H1 (cell line): ENCODE measurements at regions not wholly inside any gene's neighbourhood (a gene's known extent, or its start where the extent isn't known, plus 50 kb on each side); places are given as distances from the start of the nearest gene placed in this dataset.
A peak's percentile ranks its signal among the peaks of the same experiment; 100 is the strongest.

Experiments
- CTCF ChIA-PET: fragments of 300-600 bp; sonication (Branson Sonifier 250); formaldehyde crosslinking; loops from one replicate; lab custom pipeline; 2021; ENCODE audit not compliant: partially characterized antibody; lab: Charles Lee
- POLR2A ChIA-PET: fragments of 300-600 bp; sonication (Branson Sonifier 250); formaldehyde crosslinking; loops from one replicate; lab custom pipeline; 2021; ENCODE audit warnings: inconsistent platforms; ENCODE audit not compliant: partially characterized antibody; lab: Charles Lee
- DNase-seq, 2 experiments: peaks; one replicate each; pipeline versions ENCODE4 v3.0.0 to v3.0.0-alpha.2; 2010 to 2022; ENCODE audit warnings: low spot score in 2 of 2, low read depth in 1 of 2, mixed read lengths in 1 of 2
- FAIRE-seq: peaks from 2 replicates; lab custom pipeline; 2011; peaks lifted over from hg19 to GRCh38; lab: Jason Lieb, UNC
- H2AFZ ChIP-seq: 2 replicates; pipeline ENCODE4 v1.8.1; 2012; ENCODE audit warnings: low read length, inconsistent platforms
- H2AK5ac ChIP-seq: 2 replicates; pipeline ENCODE4 v1.6.1; 2013; ENCODE audit warnings: low read depth, low read length
- H2BK120ac ChIP-seq: replicated peaks from 2 replicates; pipeline ENCODE3; 2013; ENCODE audit warnings: low read depth, low read length, inconsistent platforms
- H2BK12ac ChIP-seq: 2 replicates; pipeline ENCODE4 v1.6.1; 2013; ENCODE audit warnings: low read depth, low read length
- H2BK15ac ChIP-seq: 2 replicates; pipeline ENCODE4 v1.6.1; 2013; ENCODE audit warnings: low read length
- H2BK20ac ChIP-seq: 2 replicates; pipeline ENCODE4 v1.6.1; 2013; ENCODE audit warnings: low read length
- H2BK5ac ChIP-seq: 2 replicates; pipeline ENCODE4 v1.6.1; 2013; ENCODE audit warnings: low read depth, low read length
- H3K14ac ChIP-seq: 2 replicates; pipeline ENCODE4 v1.6.1; 2013; ENCODE audit warnings: inconsistent platforms; ENCODE audit not compliant: insufficient read length
- H3K18ac ChIP-seq: 2 replicates; pipeline ENCODE4 v1.6.1; 2013; ENCODE audit warnings: low read length; ENCODE audit errors: extremely low read depth
- H3K23ac ChIP-seq: 2 replicates; pipeline ENCODE4 v1.6.1; 2013; ENCODE audit warnings: inconsistent platforms; ENCODE audit not compliant: insufficient read length
- H3K23me2 ChIP-seq: 2 replicates; pipeline ENCODE4 v1.6.1; 2013; ENCODE audit warnings: low read depth, low read length
- H3K27ac ChIP-seq: 2 replicates; pipeline ENCODE4 v1.6.1; 2011; ENCODE audit warnings: low read depth, low read length, inconsistent platforms
- H3K27me3 ChIP-seq, 4 experiments: replicated peaks in 1 of 4; 1 replicate in 1 of 4; 2 replicates in 3 of 4; pipeline versions ENCODE4 v1.6.1 to v1.8.1; 2011 to 2013; ENCODE audit warnings: low read length in 3 of 4, mild to moderate bottlenecking in 3 of 4, inconsistent platforms in 2 of 4, mixed read lengths in 2 of 4, moderate library complexity in 1 of 4; ENCODE audit not compliant: control insufficient read depth in 3 of 4, insufficient read depth in 3 of 4; ENCODE audit errors: extremely low read depth in 1 of 4
- H3K36me3 ChIP-seq, 4 experiments: 2 replicates each; pipeline versions ENCODE4 v1.6.1 to v1.8.1; 2011 to 2013; ENCODE audit warnings: mild to moderate bottlenecking in 4 of 4, low read length in 3 of 4, moderate library complexity in 2 of 4, control low read depth in 1 of 4, inconsistent platforms in 1 of 4; ENCODE audit not compliant: insufficient read depth in 4 of 4, control insufficient read depth in 2 of 4
- H3K4ac ChIP-seq: replicated peaks from 2 replicates; pipeline ENCODE3; 2013; ENCODE audit warnings: low read length, low read depth, mixed read lengths, inconsistent platforms; ENCODE audit not compliant: insufficient read length
- H3K4me1 ChIP-seq, 4 experiments: replicated peaks in 1 of 4; 1 replicate in 1 of 4; 2 replicates in 3 of 4; pipeline versions ENCODE4 v1.6.1 to v1.8.1; 2011 to 2013; ENCODE audit warnings: low read length in 3 of 4, inconsistent platforms in 2 of 4, mixed read lengths in 1 of 4; ENCODE audit not compliant: insufficient read depth in 4 of 4, control insufficient read depth in 3 of 4
- H3K4me2 ChIP-seq, 2 experiments: 2 replicates each; pipeline versions ENCODE4 v1.6.1 to v1.8.1; 2011 to 2013; ENCODE audit warnings: low read depth in 2 of 2, low read length in 2 of 2, control low read depth in 1 of 2, inconsistent platforms in 1 of 2, mild to moderate bottlenecking in 1 of 2; ENCODE audit not compliant: insufficient read depth in 1 of 2
- H3K4me3 ChIP-seq, 4 experiments: fragments of 200-600, 300-600 bp in 1 of 4; sonication (generic), shearing (Covaris generic), sonication (Bioruptor Twin) in 1 of 4; 2 replicates each; pipeline versions ENCODE4 v1.5.1 to v1.8.1; 2011 to 2016; ENCODE audit warnings: low read length in 4 of 4, low read depth in 3 of 4, control low read depth in 2 of 4, inconsistent platforms in 2 of 4, mild to moderate bottlenecking in 2 of 4, mixed read lengths in 1 of 4, moderate library complexity in 1 of 4; ENCODE audit not compliant: insufficient read depth in 2 of 4; ENCODE audit errors: extremely low read depth in 1 of 4
- H3K56ac ChIP-seq: replicated peaks from 2 replicates; pipeline ENCODE3; 2013; ENCODE audit warnings: low read depth, mild to moderate bottlenecking, mixed read lengths, low read length, inconsistent platforms; ENCODE audit not compliant: insufficient read length
- H3K79me1 ChIP-seq: 2 replicates; pipeline ENCODE4 v1.6.1; 2013; ENCODE audit warnings: low read depth, low read length, control low read depth
- H3K79me2 ChIP-seq, 2 experiments: 2 replicates each; pipeline versions ENCODE4 v1.6.1 to v1.8.1; 2012 to 2013; ENCODE audit warnings: low read length in 2 of 2, mild to moderate bottlenecking in 2 of 2, inconsistent platforms in 1 of 2; ENCODE audit not compliant: insufficient read depth in 2 of 2, control insufficient read depth in 1 of 2
- H3K9ac ChIP-seq, 4 experiments: replicated peaks in 1 of 4; 1 replicate in 1 of 4; 2 replicates in 3 of 4; pipeline versions ENCODE4 v1.6.1 to v1.8.1; 2011 to 2013; ENCODE audit warnings: low read depth in 3 of 4, low read length in 3 of 4, control low read depth in 2 of 4, mild to moderate bottlenecking in 2 of 4, moderate library complexity in 2 of 4, inconsistent platforms in 1 of 4; ENCODE audit errors: extremely low read depth in 1 of 4
- H3K9me3 ChIP-seq, 2 experiments: 2 replicates each; pipeline versions ENCODE4 v1.6.1 to v1.8.1; 2012 to 2013; ENCODE audit warnings: mild to moderate bottlenecking in 2 of 2, moderate library complexity in 2 of 2, control low read depth in 1 of 2, inconsistent platforms in 1 of 2, low read depth in 1 of 2, low read length in 1 of 2, mixed read lengths in 1 of 2; ENCODE audit not compliant: insufficient read depth in 2 of 2
- H4K20me1 ChIP-seq, 2 experiments: replicated peaks in 1 of 2; 2 replicates each; pipeline versions ENCODE3 to v1.8.1; 2011 to 2013; ENCODE audit warnings: inconsistent platforms in 2 of 2, low read length in 2 of 2, mild to moderate bottlenecking in 1 of 2; ENCODE audit not compliant: insufficient read depth in 2 of 2, control insufficient read depth in 1 of 2
- H4K5ac ChIP-seq: 2 replicates; pipeline ENCODE4 v1.6.1; 2013; ENCODE audit warnings: low read length, low read depth, mixed read lengths, inconsistent platforms; ENCODE audit not compliant: insufficient read length
- H4K8ac ChIP-seq: 2 replicates; pipeline ENCODE4 v1.8.0; 2013; ENCODE audit warnings: mild to moderate bottlenecking, moderate library complexity, low read length, inconsistent platforms; ENCODE audit not compliant: insufficient read depth; ENCODE audit errors: extremely low read depth
- H4K91ac ChIP-seq: replicated peaks from 2 replicates; pipeline ENCODE3; 2013; ENCODE audit warnings: low read length, mixed read lengths, inconsistent platforms; ENCODE audit not compliant: insufficient read length
- EP300 ChIP-seq, 2 experiments: IDR thresholded peaks; 1 replicate in 1 of 2; 2 replicates in 1 of 2; pipeline ENCODE4 v1.6.1; 2011 to 2012; ENCODE audit warnings: low read depth in 2 of 2, low read length in 2 of 2, mild to moderate bottlenecking in 2 of 2, borderline replicate concordance in 1 of 2, inconsistent platforms in 1 of 2, moderate library complexity in 1 of 2
- JUN ChIP-seq: IDR thresholded peaks from 2 replicates; pipeline ENCODE4 v1.6.1; 2011; ENCODE audit warnings: low read depth, mild to moderate bottlenecking, improper control_type of control experiment, low read length
- JUND ChIP-seq: IDR thresholded peaks from 2 replicates; pipeline ENCODE4 v1.6.1; 2011; ENCODE audit warnings: mild to moderate bottlenecking, improper control_type of control experiment, low read length
- RAD21 ChIP-seq, 2 experiments: IDR thresholded peaks in 1 of 2; conservative IDR thresholded peaks in 1 of 2; 2 replicates each; pipeline ENCODE4 v1.6.1; 2011; ENCODE audit warnings: low read depth in 2 of 2, low read length in 2 of 2, improper control_type of control experiment in 1 of 2, inconsistent platforms in 1 of 2, mild to moderate bottlenecking in 1 of 2, moderate library complexity in 1 of 2
- SAP30 ChIP-seq: fragments of 300-600 bp; sonication (generic); IDR thresholded peaks from 2 replicates; pipeline ENCODE4 v1.7.1; 2012; ENCODE audit warnings: low read length, moderate library complexity, mild to moderate bottlenecking, inconsistent platforms; ENCODE audit not compliant: insufficient read depth, insufficient replicate concordance
- TAF1 ChIP-seq: IDR thresholded peaks from 2 replicates; pipeline ENCODE4 v1.6.1; 2011; ENCODE audit warnings: mild to moderate bottlenecking, low read depth, low read length
- WGBS, 2 experiments: shearing (Covaris generic) in 1 of 2; methylation state at CpG; one replicate each; pipeline versions ENCODE4 v1.1.6 to v1.1.7; 2013 to 2015; ENCODE audit warnings: low lambda C conversion rate in 2 of 2, mixed read lengths in 2 of 2, inconsistent platforms in 1 of 2, low coverage in 1 of 2, missing lambda C conversion rate in 1 of 2; ENCODE audit not compliant: insufficient replicate concordance in 2 of 2, insufficient coverage in 1 of 2, insufficient read length in 1 of 2; ENCODE audit errors: extremely low coverage in 1 of 2, missing lambda C conversion rate in 1 of 2; 5-methylcytosine and 5-hydroxymethylcytosine counted together
- TF ChIP-seq, protein P1 (sequence below), 3 experiments: IDR thresholded peaks; 1 replicate in 2 of 3; 2 replicates in 1 of 3; pipeline versions ENCODE4 v1.5.1 to v1.6.1; 2011; ENCODE audit warnings: low read length in 3 of 3, mild to moderate bottlenecking in 3 of 3, inconsistent platforms in 2 of 3, low read depth in 1 of 3, moderate library complexity in 1 of 3; ENCODE audit not compliant: insufficient read depth in 1 of 3; ENCODE audit errors: control extremely low read depth in 1 of 3

DNA sequence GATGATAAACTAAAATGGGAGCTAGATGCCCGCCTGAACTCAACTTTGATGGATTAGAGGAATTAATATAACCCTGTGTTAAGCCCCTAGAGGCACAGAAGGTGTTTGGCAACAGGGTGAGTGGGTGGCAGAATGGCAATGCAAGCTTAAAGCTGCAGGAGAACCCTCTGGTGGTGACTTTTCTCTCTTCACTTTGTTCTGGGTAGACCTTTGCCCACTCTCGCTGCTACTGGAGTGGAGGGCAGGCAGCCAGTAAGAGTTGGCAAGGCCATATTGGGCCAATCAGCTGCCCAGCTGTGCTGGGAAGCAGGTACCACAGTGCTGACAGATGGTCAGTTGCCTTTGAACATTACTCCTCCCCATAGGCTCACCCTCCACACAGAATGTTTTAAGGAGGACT, 468.2 kb downstream of the MMUT start:
- 89% methylated on average over 2 of the region's 2 CpGs; no CpG with 5 or more reads in 1 of the 2 experiments for WGBS, 2 experiments
- no peak for DNase-seq
- H2BK15ac ChIP-seq, result no peak overlapping the region
- H3K4ac ChIP-seq, result no peak overlapping the region
- H2BK120ac ChIP-seq, result no peak overlapping the region
- no peaks in the 10 kb centered on the region for H3K27me3 ChIP-seq
- ChIA-PET CTCF (interaction anchor here (0.8 to 1.0 kb wide), 2 partner anchors 8 to 25 kb away, joined by 4 read pairs; no protein-coding TSS in a partner anchor), POLR2A (no interaction called here)
- no peak for FAIRE-seq
- H2BK5ac ChIP-seq, result no peak overlapping the region
- H3K9ac ChIP-seq, result no peak overlapping the region
- H2BK20ac ChIP-seq, result no peak overlapping the region
- no peak overlapping the region for H4K5ac ChIP-seq
- no peak overlapping the region for H3K4me2 ChIP-seq
- TF ChIP-seq, protein P1, sequence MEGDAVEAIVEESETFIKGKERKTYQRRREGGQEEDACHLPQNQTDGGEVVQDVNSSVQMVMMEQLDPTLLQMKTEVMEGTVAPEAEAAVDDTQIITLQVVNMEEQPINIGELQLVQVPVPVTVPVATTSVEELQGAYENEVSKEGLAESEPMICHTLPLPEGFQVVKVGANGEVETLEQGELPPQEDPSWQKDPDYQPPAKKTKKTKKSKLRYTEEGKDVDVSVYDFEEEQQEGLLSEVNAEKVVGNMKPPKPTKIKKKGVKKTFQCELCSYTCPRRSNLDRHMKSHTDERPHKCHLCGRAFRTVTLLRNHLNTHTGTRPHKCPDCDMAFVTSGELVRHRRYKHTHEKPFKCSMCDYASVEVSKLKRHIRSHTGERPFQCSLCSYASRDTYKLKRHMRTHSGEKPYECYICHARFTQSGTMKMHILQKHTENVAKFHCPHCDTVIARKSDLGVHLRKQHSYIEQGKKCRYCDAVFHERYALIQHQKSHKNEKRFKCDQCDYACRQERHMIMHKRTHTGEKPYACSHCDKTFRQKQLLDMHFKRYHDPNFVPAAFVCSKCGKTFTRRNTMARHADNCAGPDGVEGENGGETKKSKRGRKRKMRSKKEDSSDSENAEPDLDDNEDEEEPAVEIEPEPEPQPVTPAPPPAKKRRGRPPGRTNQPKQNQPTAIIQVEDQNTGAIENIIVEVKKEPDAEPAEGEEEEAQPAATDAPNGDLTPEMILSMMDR (IDR thresholded peaks at IDR 0.05; ENCODE audit: control extremely low read depth in 1 of 3, insufficient read depth in 1 of 3, low read depth in 1 of 3, low read length in 3 of 3), result peak in 2 of 3 experiments; percentile 21 to 37; a peak in 2 of 4 replicates
- TF ChIP-seq EP300 (IDR thresholded peaks at IDR 0.05; ENCODE audit: borderline replicate concordance in 1 of 2, low read depth in 2 of 2, low read length in 2 of 2) (no peak), TAF1 (no peak), SAP30 (no peak), JUND (no peak), RAD21 (IDR thresholded peaks at IDR 0.05 in 1 of 2, conservative IDR thresholded peaks at IDR 0.05 in 1 of 2; ENCODE audit: low read depth in 2 of 2, low read length in 2 of 2) (peak; percentile 40 to 44; a peak in 3 of 4 replicates), JUN (no peak)
- H3K56ac ChIP-seq, result no peak overlapping the region
- H3K23ac ChIP-seq, result no peak overlapping the region
- H2AFZ ChIP-seq, result 0 out of 2 replicates have a peak overlapping the region, but pooled peaks have one; percentile 38
- H3K79me2 ChIP-seq, result no peaks in the 10 kb centered on the region
- H3K23me2 ChIP-seq, result no peaks in the 10 kb centered on the region
- no peaks in the 10 kb centered on the region for H3K9me3 ChIP-seq
- no peak overlapping the region for H2BK12ac ChIP-seq
- no peak overlapping the region for H3K27ac ChIP-seq
- H4K20me1 ChIP-seq, result no peaks in the 10 kb centered on the region
- no peaks in the 10 kb centered on the region for H3K79me1 ChIP-seq
- no peaks in the 10 kb centered on the region for H3K36me3 ChIP-seq
- H3K4me3 ChIP-seq, result no peak overlapping the region
- H3K4me1 ChIP-seq, result no peaks in the 10 kb centered on the region
- H2AK5ac ChIP-seq, result no peak overlapping the region
- H4K8ac ChIP-seq, result no peak overlapping the region
- no peak overlapping the region for H3K14ac ChIP-seq
- H4K91ac ChIP-seq, result no peak overlapping the region
- no peak overlapping the region for H3K18ac ChIP-seq
